Adrenal gland (tissue), 9 donors: ENCODE measurements at regions not wholly inside any gene's neighbourhood (a gene's known extent, or its start where the extent isn't known, plus 50 kb on each side); places are given as distances from the start of the nearest gene placed in this dataset.

Experiments used
- DNase-seq, 7 donors: peaks; one replicate each; pipeline ENCODE4 v3.0.0-alpha.2; 2019 to 2020
- H3K27ac ChIP-seq, 5 donors: fragments of 200-600 bp; sonication (generic) in 4 of 5; 1 replicate in 3 of 5; 2 replicates in 2 of 5; pipeline versions ENCODE4 v1.5.1 to v1.8.0; 2016 to 2020; ENCODE audit warnings: mild to moderate bottlenecking in 1 of 5
- H3K27me3 ChIP-seq: fragments of 200-600 bp; 2 replicates; pipeline ENCODE4 v1.8.0; 2021
- H3K36me3 ChIP-seq, 2 donors: fragments of 200-600 bp; replicated peaks in 1 of 2; 1 replicate in 1 of 2; 2 replicates in 1 of 2; pipeline versions ENCODE4 v1.5.1 to v1.8.0; 2018 to 2022
- H3K4me1 ChIP-seq, 2 donors: fragments of 200-600 bp; replicated peaks in 1 of 2; 1 replicate in 1 of 2; 2 replicates in 1 of 2; pipeline versions ENCODE4 v1.5.1 to v1.8.0; 2018 to 2021
- H3K4me3 ChIP-seq, 4 donors: fragments of 200-600 bp; sonication (generic) in 3 of 4; one replicate each; pipeline ENCODE4 v1.5.1; 2016 to 2018
- H3K9me3 ChIP-seq, 3 donors: fragments of 200-600 bp; sonication (generic) in 1 of 3; replicated peaks in 1 of 3; 1 replicate in 2 of 3; 2 replicates in 1 of 3; pipeline versions ENCODE4 v1.5.1 to v1.8.0; 2016 to 2021
- POLR2A ChIP-seq, 2 donors: fragments of 450-650 bp; IDR thresholded peaks; one replicate each; pipeline ENCODE4 v1.6.1; 2017; ENCODE audit warnings: antibody characterized with exemption in 2 of 2, mild to moderate bottlenecking in 2 of 2, moderate library complexity in 1 of 2
- WGBS, 4 donors: extraction: QIAGEN DNeasy Blood & Tissue Kit in 2 of 4; methylation state at CpG; one replicate each; pipeline versions ENCODE4 v1.1.5 to v1.1.7; 2013 to 2017; 5-methylcytosine and 5-hydroxymethylcytosine counted together
- intact Hi-C, 2 donors: fragments of 100-400 bp; cut with DNase I; formaldehyde crosslinking; loops; one replicate each; pipeline versions ENCODE4 v1.14.1 to v1.15.0; 2022 to 2023
- TF ChIP-seq, protein P1 (sequence below), 6 experiments: fragments of 450-650 bp in 4 of 6; fragments of 200-600 bp in 2 of 6; sonication (generic) in 1 of 6; IDR thresholded peaks; 1 replicate in 5 of 6; 2 replicates in 1 of 6; pipeline versions ENCODE4 v1.5.1 to v1.8.0; 2016 to 2021; ENCODE audit warnings: antibody characterized with exemption in 6 of 6, mild to moderate bottlenecking in 2 of 6, moderate library complexity in 1 of 6
- donor health status: healthy with polysubstance abuse.
- donor health status: Bipolar disorder and iron deficiency.
- donor health status: DM: yes; HTN: yes; CAD: no.
- donor health status: DM: no; HTN: no; CAD: no.
- donor health status: DM: no; HTN: no; CAD: no.

DNA sequence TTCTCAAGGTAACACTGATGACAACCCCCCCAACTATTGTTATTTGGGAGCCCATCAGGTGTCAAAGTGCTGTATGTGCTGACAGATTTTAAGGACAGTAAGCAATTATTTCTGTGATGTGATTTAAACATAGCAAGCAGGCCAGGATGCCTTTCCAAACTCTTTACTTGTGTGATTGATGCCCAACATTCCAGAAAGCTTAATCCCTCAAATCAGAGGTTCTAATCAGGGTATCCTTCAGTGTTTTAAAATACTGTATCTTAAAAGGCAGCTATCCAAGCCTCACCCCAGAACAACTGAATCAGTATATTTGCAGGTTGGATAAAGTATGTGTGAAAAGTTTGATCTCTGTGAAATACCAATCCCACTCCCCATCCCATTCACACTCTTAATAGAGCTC is 119.7 kb downstream of the GASK1B start:
- no peak for DNase-seq
- no peak for TF ChIP-seq POLR2A (IDR thresholded peaks at IDR 0.05)
- TF ChIP-seq, protein P1, sequence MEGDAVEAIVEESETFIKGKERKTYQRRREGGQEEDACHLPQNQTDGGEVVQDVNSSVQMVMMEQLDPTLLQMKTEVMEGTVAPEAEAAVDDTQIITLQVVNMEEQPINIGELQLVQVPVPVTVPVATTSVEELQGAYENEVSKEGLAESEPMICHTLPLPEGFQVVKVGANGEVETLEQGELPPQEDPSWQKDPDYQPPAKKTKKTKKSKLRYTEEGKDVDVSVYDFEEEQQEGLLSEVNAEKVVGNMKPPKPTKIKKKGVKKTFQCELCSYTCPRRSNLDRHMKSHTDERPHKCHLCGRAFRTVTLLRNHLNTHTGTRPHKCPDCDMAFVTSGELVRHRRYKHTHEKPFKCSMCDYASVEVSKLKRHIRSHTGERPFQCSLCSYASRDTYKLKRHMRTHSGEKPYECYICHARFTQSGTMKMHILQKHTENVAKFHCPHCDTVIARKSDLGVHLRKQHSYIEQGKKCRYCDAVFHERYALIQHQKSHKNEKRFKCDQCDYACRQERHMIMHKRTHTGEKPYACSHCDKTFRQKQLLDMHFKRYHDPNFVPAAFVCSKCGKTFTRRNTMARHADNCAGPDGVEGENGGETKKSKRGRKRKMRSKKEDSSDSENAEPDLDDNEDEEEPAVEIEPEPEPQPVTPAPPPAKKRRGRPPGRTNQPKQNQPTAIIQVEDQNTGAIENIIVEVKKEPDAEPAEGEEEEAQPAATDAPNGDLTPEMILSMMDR (IDR thresholded peaks at IDR 0.05): no peak
- intact Hi-C loops: no loop called here
- peaks cover 32 to 38% of the 10 kb centered on the region in 2 donors for H3K4me1 ChIP-seq
- H3K4me3 ChIP-seq: no peak overlapping the region
- H3K36me3 ChIP-seq: no peaks in the 10 kb centered on the region
- peak overlapping the region in 2 of 5 donors; percentile 3 to 18 for H3K27ac ChIP-seq
- H3K27me3 ChIP-seq: no peaks in the 10 kb centered on the region
- no peaks in the 10 kb centered on the region for H3K9me3 ChIP-seq

DNA sequence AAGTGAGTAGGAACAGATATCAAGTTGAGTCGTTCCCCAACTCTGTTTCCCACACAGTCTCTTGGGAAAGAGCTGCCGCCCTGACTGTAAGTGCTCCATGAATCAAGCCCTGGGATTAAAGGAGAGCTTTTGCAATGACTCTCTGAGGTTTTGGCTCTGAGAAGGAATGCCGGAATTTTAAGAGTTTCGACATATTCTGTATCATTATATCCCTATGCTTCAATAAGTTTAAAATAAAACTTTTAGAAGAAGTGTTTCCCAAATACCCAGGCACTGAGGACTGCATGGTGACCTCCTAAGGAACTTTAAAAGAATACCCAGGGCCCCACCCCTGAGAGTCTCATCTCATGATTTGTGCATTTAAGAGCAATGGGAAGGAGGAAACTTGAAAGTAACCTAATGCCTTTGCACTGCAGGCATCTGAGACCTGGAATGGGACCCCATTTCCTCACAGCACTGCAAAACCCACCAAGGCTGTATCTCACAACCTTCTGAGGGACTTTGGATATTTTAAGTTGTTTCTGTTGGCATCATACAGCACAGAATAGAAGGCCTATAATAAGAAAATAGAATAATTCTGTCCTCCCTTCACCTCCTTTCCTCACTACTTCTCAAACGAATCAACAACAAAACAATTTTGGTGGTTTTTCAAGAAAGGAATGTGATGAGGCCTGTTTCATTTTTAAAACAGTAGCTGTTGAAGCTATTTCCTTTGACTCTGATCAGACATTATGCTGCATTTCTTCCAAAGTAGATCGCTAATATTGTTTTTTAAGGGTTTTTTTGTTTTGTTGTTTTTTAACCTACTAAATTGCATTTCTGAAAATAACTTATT is 121.2 kb downstream of the GASK1B start:
- Histone ChIP-seq H3K27me3 (no peaks in the 10 kb centered on the region), H3K27ac (peak overlapping the region in 2 of 5 donors; percentile 2 to 12), H3K36me3 (no peaks in the 10 kb centered on the region), H3K4me1 (peaks cover 32 to 38% of the 10 kb centered on the region in 2 donors), H3K4me3 (no peak overlapping the region), H3K9me3 (no peaks in the 10 kb centered on the region)
- WGBS, 4 donors: 59 to 64% (median 61%) methylated on average over 6 of the region's 6 CpGs
- intact Hi-C loops: no loop called here
- peak in 6 of 7 donors; percentile 13 to 56 (median 42) for DNase-seq
- TF ChIP-seq POLR2A (IDR thresholded peaks at IDR 0.05): no peak
- TF ChIP-seq, protein P1 (IDR thresholded peaks at IDR 0.05): no peak

DNA sequence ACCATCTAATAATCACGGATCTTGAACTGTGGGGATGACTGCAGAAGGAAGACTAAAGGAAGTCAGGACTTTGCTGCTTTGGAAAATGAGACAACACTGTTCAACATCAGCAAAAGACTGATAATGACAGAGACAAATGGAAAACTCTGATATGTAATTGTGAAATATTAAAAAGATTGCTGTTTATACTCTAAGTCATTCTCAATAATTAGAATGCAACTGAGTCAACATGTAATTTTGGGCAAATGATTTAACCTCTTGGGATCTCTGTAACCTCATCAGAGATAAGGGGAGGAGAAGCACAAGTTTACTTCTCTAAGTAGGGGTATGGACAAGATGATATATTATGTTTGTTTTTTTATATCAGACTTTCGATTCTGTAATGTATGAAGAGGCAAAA is 121.9 kb downstream of the GASK1B start:
- Histone ChIP-seq H3K27me3 (no peaks in the 10 kb centered on the region), H3K9me3 (no peaks in the 10 kb centered on the region), H3K36me3 (no peaks in the 10 kb centered on the region), H3K4me3 (no peak overlapping the region), H3K27ac (peak overlapping the region in 1 of 5 donors; percentile 2), H3K4me1 (peaks cover 32 to 38% of the 10 kb centered on the region in 2 donors)
- WGBS, 4 donors: 63 to 83% (median 70%) methylated on average over 2 of the region's 2 CpGs
- intact Hi-C loops: no loop called here
- TF ChIP-seq, protein P1 (IDR thresholded peaks at IDR 0.05): no peak
- no peak for TF ChIP-seq POLR2A (IDR thresholded peaks at IDR 0.05)
- no peak for DNase-seq

DNA sequence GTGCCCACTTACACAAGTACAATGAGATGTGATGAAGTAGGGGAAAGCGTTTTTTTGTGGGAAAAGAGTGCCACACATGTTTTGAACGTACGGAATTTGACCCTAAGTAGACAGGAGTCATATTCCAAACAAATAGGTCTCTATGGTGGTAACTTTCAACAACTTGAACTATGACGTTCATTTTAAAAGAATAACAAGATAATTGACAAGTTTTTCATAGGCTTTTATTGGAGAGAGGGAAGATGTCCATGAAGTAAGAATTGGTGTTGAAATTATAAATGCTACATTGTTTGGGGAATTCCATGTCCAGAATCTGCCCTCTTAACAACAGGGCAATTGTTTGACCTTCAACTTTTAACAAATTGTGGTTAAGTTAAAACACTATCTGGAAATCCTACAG is 126.5 kb downstream of the GASK1B start:
- no peak for TF ChIP-seq POLR2A (IDR thresholded peaks at IDR 0.05)
- TF ChIP-seq, protein P1 (IDR thresholded peaks at IDR 0.05): no peak
- 61 to 79% (median 78%) methylated on average over 4 of the region's 4 CpGs for WGBS, 4 donors
- Histone ChIP-seq H3K36me3 (no peaks in the 10 kb centered on the region), H3K27me3 (no peaks in the 10 kb centered on the region), H3K9me3 (no peaks in the 10 kb centered on the region), H3K4me3 (no peak overlapping the region), H3K27ac (no peak overlapping the region), H3K4me1 (peaks cover 6 to 8% of the 10 kb centered on the region in 2 donors)
- intact Hi-C loops: no loop called here
- no peak for DNase-seq
